H1 (cell line): ENCODE measurements at regions not wholly inside any gene's neighbourhood (a gene's known extent, or its start where the extent isn't known, plus 50 kb on each side); places are given as distances from the start of the nearest gene placed in this dataset.

Source experiments
- BACH1 ChIP-seq: IDR thresholded peaks from 2 replicates; pipeline ENCODE4 v1.6.1; 2012; ENCODE audit warnings: low read length, improper control_type of control experiment
- CEBPB ChIP-seq: IDR thresholded peaks from 2 replicates; pipeline ENCODE4 v1.6.1; 2012; ENCODE audit warnings: low read depth, low read length
- KDM1A ChIP-seq: fragments of 200-600, 300-600 bp; sonication (generic); IDR thresholded peaks from 2 replicates; pipeline ENCODE4 v1.7.1; 2016; ENCODE audit warnings: mild to moderate bottlenecking, low read length, borderline replicate concordance
- RNF2 ChIP-seq: fragments of 200-900, 300-1000 bp; sonication (generic); IDR thresholded peaks from 2 replicates; pipeline ENCODE4 v1.7.1; 2016; ENCODE audit warnings: borderline replicate concordance, low read depth, mild to moderate bottlenecking, antibody characterized with exemption, low read length; ENCODE audit not compliant: poor library complexity, severe bottlenecking; ENCODE audit errors: missing control alignments
- RXRA ChIP-seq: IDR thresholded peaks from 2 replicates; pipeline ENCODE4 v1.6.1; 2011; ENCODE audit warnings: low read depth, mild to moderate bottlenecking, low read length, moderate library complexity; ENCODE audit not compliant: insufficient read depth
- SIX5 ChIP-seq: IDR thresholded peaks from 2 replicates; pipeline ENCODE4 v1.6.1; 2011; ENCODE audit warnings: mild to moderate bottlenecking, low read depth, low read length
- SRF ChIP-seq: IDR thresholded peaks from 2 replicates; pipeline ENCODE4 v1.6.1; 2011; ENCODE audit warnings: mild to moderate bottlenecking, low read depth, low read length, moderate library complexity

GRCh38 chr7:15977663-15978062 is 291.2 kb upstream of the MEOX2 start (continued):
- TF ChIP-seq RXRA: no peak
- TF ChIP-seq CEBPB: no peak
- no peak for TF ChIP-seq KDM1A
- no peak for TF ChIP-seq SRF
- no peak for TF ChIP-seq RNF2
- TF ChIP-seq BACH1: no peak
- no peak for TF ChIP-seq SIX5
